ENCODE measurements at regions not wholly inside any gene's neighbourhood (a gene's known extent, or its start where the extent isn't known, plus 50 kb on each side); places are given as distances from the start of the nearest gene placed in this dataset.

DNA sequence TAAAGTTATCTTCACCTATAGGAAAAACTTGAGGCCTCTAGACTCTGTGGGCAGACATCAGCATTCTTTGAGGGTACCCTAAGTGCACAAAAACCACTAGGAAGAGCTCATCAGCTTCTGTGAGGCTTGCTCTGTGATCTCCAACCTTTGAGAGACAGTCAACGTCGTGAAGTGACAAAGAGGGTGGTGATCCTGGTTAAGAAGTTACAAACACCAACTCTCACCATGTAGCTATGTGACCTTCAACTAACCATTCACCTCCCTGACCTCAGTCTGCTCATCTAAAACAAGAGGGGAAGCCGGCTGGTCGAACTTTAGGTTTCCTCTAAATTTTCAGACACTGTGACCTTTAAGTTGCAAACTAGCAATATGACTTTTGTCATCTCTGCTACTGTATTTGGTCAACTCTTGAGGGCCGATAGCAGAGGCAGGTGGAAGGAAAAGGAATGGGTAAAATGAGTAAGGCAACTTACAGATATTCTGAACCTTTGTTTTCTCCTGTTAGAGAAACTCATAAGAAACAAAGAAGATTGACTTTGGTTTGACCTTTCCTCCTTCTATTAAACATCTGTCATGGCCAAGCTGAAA lies 103.2 kb upstream of the PARP11 start:
- TF ChIP-seq, protein P1, sequence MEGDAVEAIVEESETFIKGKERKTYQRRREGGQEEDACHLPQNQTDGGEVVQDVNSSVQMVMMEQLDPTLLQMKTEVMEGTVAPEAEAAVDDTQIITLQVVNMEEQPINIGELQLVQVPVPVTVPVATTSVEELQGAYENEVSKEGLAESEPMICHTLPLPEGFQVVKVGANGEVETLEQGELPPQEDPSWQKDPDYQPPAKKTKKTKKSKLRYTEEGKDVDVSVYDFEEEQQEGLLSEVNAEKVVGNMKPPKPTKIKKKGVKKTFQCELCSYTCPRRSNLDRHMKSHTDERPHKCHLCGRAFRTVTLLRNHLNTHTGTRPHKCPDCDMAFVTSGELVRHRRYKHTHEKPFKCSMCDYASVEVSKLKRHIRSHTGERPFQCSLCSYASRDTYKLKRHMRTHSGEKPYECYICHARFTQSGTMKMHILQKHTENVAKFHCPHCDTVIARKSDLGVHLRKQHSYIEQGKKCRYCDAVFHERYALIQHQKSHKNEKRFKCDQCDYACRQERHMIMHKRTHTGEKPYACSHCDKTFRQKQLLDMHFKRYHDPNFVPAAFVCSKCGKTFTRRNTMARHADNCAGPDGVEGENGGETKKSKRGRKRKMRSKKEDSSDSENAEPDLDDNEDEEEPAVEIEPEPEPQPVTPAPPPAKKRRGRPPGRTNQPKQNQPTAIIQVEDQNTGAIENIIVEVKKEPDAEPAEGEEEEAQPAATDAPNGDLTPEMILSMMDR (IDR thresholded peaks at IDR 0.05; ENCODE audit: low read length): no peak
- TF ChIP-seq EZH2 (IDR thresholded peaks at IDR 0.05; ENCODE audit: borderline replicate concordance, low read length): no peak

Data from OCI-LY1 (cell line).